ENCODE measurements at regions not wholly inside any gene's neighbourhood (a gene's known extent, or its start where the extent isn't known, plus 50 kb on each side); places are given as distances from the start of the nearest gene placed in this dataset.
A peak's percentile ranks its signal among the peaks of the same experiment; 100 is the strongest.

GRCh38 chr3:10583798-10584708, 78.7 kb upstream of the ATP2B2 start:
- DNase-seq (ENCODE audit: low spot score): no peak

- DNase-seq (ENCODE audit: low spot score): no peak
Observed at GRCh38 chr3:10585945-10586344, 80.6 kb upstream of the ATP2B2 start.

- peak; percentile 52 for DNase-seq (ENCODE audit: low spot score)
Observed at GRCh38 chr3:10594915-10595314, 89.5 kb upstream of the ATP2B2 start.

- no peak for DNase-seq (ENCODE audit: low spot score)
Observed at GRCh38 chr3:10596746-10597448, 91.5 kb upstream of the ATP2B2 start.

- DNase-seq (ENCODE audit: low spot score): no peak
Observed at GRCh38 chr3:10597733-10598132, 92.3 kb upstream of the ATP2B2 start.

GRCh38 chr3:10599017-10599416, 93.6 kb upstream of the ATP2B2 start:
- no peak for DNase-seq (ENCODE audit: low spot score)

GRCh38 chr3:10599444-10599843, 94.1 kb upstream of the ATP2B2 start:
- no peak for DNase-seq (ENCODE audit: low spot score)

- no peak for DNase-seq (ENCODE audit: low spot score)
Observed at GRCh38 chr3:10600296-10600714, 94.9 kb upstream of the ATP2B2 start.

- no peak for DNase-seq (ENCODE audit: low spot score)
Observed at GRCh38 chr3:10600726-10601125, 95.3 kb upstream of the ATP2B2 start.

- DNase-seq (ENCODE audit: low spot score): no peak
Observed at GRCh38 chr3:10601151-10601856, 95.9 kb upstream of the ATP2B2 start.

- DNase-seq (ENCODE audit: low spot score): no peak
Observed at GRCh38 chr3:10601857-10602230, 96.5 kb upstream of the ATP2B2 start.

- DNase-seq (ENCODE audit: low spot score): no peak
Observed at GRCh38 chr3:10602271-10602670, 96.9 kb upstream of the ATP2B2 start.

GRCh38 chr3:10602769-10603768, 97.7 kb upstream of the ATP2B2 start:
- no peak for DNase-seq (ENCODE audit: low spot score)

- no peak for DNase-seq (ENCODE audit: low spot score)
Observed at GRCh38 chr3:10609134-10609533, 103.7 kb upstream of the ATP2B2 start.

- DNase-seq (ENCODE audit: low spot score): no peak
Observed at GRCh38 chr3:10614168-10614567, 108.8 kb upstream of the ATP2B2 start.

GRCh38 chr3:10615715-10616114, 110.3 kb upstream of the ATP2B2 start:
- no peak for DNase-seq (ENCODE audit: low spot score)

- no peak for DNase-seq (ENCODE audit: low spot score)
Observed at GRCh38 chr3:10616321-10616720, 110.9 kb upstream of the ATP2B2 start.

- DNase-seq (ENCODE audit: low spot score): no peak
Observed at GRCh38 chr3:10619989-10620832, 114.8 kb upstream of the ATP2B2 start.

GRCh38 chr3:10620833-10621082, 115.4 kb upstream of the ATP2B2 start:
- no peak for DNase-seq (ENCODE audit: low spot score)

GRCh38 chr3:10623578-10624275, 118.3 kb upstream of the ATP2B2 start:
- DNase-seq (ENCODE audit: low spot score): no peak

Data from HT-29 (cell line).